Vagina (tissue), 2 donors: ENCODE measurements at regions not wholly inside any gene's neighbourhood (a gene's known extent, or its start where the extent isn't known, plus 50 kb on each side); places are given as distances from the start of the nearest gene placed in this dataset.
A peak's percentile ranks its signal among the peaks of the same experiment; 100 is the strongest.
"Not testable (repeated sequence)": the region's sequence is repeated elsewhere in the genome, so short reads cannot be mapped to it uniquely, and the experiment has no call there.

Source experiments
- DNase-seq, 2 donors: peaks; one replicate each; pipeline ENCODE4 v3.0.0-alpha.2; 2017; ENCODE audit errors: extremely low spot score in 2 of 2
- H3K27ac ChIP-seq: fragments of 200-600 bp; sonication (generic); one replicate; pipeline ENCODE4 v1.5.1; 2019
- H3K27me3 ChIP-seq: fragments of 200-600 bp; sonication (generic); one replicate; pipeline ENCODE4 v1.5.1; 2019
- H3K36me3 ChIP-seq, 2 donors: fragments of 200-600 bp; sonication (generic); one replicate each; pipeline ENCODE4 v1.5.1; 2017 to 2019
- H3K4me1 ChIP-seq: fragments of 200-600 bp; sonication (generic); one replicate; pipeline ENCODE4 v1.5.1; 2019
- H3K4me3 ChIP-seq, 2 donors: fragments of 200-600 bp; sonication (generic); 1 replicate in 1 of 2; 2 replicates in 1 of 2; pipeline ENCODE4 v1.5.1; 2016 to 2019
- H3K9me3 ChIP-seq: fragments of 200-600 bp; sonication (generic); one replicate; pipeline ENCODE4 v1.5.1; 2019
- POLR2A ChIP-seq, 2 donors: fragments of 450-650 bp; IDR thresholded peaks; one replicate each; pipeline ENCODE4 v1.6.1; 2017; ENCODE audit warnings: antibody characterized with exemption in 2 of 2, mild to moderate bottlenecking in 2 of 2, moderate library complexity in 2 of 2
- POLR2AphosphoS5 ChIP-seq, 2 donors: sonication (generic); formaldehyde crosslinking; IDR thresholded peaks; one replicate each; pipeline ENCODE4 v1.9.0; 2017; ENCODE audit warnings: antibody characterized with exemption in 2 of 2, mild to moderate bottlenecking in 2 of 2, low read depth in 1 of 2; ENCODE audit not compliant: insufficient read depth in 1 of 2
- intact Hi-C: fragments of 100-400 bp; cut with DNase I; formaldehyde crosslinking; loops from one replicate; pipeline ENCODE4 v1.15.1; 2023
- TF ChIP-seq, protein P1 (sequence below), 3 experiments: fragments of 450-650 bp in 2 of 3; fragments of 200-600 bp in 1 of 3; sonication (generic) in 1 of 3; IDR thresholded peaks; one replicate each; pipeline ENCODE4 v1.5.1; 2017 to 2019; ENCODE audit warnings: antibody characterized with exemption in 3 of 3, mild to moderate bottlenecking in 2 of 3, moderate library complexity in 2 of 3

DNA sequence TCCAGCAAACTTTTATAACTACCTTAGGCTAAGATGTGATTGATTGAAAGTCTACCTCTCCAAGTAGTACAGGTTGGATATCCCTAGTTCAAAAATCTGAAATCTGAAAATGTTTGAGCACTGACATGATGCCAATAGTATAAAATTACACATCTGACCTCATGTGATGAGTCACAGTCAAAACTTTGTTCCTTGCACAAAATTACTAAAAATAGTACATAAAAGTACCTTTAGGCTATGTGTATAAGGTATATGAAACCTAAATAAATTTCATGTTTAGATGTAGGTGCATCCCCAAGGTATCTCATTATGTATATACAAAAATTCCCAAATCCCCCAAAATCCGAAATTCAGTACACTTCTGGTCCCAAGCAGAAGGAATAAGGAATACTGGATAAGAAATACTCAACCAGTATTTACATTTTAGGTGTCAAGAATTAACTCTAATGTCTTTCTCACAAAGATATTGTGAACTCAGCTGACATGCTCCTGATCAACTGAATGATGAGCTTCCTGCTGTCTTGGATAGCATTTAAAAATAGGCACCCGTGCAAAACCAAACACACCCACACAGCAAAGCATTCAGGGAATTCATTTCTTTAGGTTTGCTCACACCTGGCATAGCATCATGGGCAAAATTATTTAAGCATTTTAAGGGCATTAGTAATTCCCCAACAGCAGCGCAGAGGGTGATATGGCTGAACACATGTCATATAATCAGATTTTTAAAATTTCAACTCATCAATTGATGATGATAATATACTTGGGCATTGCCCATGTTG, 497.4 kb upstream of the MEIS1 start:
- no peak overlapping the region for H3K4me3 ChIP-seq
- no peaks in the 10 kb centered on the region for H3K4me1 ChIP-seq
- H3K27me3 ChIP-seq: no peaks in the 10 kb centered on the region
- no peak overlapping the region for H3K27ac ChIP-seq
- intact Hi-C loops: no loop called here
- no peaks in the 10 kb centered on the region for H3K9me3 ChIP-seq
- no peak for DNase-seq
- no peaks in the 10 kb centered on the region for H3K36me3 ChIP-seq
- TF ChIP-seq POLR2A (IDR thresholded peaks at IDR 0.05): no peak
- no peak for TF ChIP-seq POLR2AphosphoS5 (IDR thresholded peaks at IDR 0.05; ENCODE audit: insufficient read depth in 1 of 2, low read depth in 1 of 2)
- TF ChIP-seq, protein P1, sequence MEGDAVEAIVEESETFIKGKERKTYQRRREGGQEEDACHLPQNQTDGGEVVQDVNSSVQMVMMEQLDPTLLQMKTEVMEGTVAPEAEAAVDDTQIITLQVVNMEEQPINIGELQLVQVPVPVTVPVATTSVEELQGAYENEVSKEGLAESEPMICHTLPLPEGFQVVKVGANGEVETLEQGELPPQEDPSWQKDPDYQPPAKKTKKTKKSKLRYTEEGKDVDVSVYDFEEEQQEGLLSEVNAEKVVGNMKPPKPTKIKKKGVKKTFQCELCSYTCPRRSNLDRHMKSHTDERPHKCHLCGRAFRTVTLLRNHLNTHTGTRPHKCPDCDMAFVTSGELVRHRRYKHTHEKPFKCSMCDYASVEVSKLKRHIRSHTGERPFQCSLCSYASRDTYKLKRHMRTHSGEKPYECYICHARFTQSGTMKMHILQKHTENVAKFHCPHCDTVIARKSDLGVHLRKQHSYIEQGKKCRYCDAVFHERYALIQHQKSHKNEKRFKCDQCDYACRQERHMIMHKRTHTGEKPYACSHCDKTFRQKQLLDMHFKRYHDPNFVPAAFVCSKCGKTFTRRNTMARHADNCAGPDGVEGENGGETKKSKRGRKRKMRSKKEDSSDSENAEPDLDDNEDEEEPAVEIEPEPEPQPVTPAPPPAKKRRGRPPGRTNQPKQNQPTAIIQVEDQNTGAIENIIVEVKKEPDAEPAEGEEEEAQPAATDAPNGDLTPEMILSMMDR (IDR thresholded peaks at IDR 0.05): no peak

DNA sequence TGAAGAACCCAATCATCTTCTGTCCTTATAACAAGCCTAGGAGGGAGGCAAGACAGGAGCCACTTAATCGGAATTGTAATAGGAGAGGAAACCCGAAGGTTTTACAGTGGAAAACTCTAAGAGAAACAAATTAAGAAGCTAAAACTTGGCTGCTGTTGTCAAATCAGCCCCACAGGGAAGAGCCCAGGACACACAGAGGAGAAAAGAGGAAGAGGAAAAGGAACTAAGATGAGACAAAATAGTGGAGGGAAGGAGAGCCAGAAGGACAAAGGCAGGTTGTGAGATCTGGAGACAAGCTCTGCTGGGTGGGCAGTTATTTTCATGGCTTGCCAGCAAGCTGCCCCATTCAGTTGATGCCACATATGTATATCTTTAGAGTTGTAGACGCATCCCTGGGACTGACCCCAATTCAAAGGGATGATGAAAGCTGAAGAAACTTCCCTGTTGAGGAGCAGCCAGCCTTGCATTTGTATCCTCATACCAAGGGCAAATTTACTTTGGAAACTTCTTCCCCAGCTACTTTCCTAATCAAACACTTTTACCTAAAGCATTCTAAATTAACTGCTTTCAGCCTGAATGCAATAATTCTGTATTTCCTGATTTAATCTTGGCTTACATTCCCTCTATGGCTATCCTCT, 499.8 kb upstream of the MEIS1 start:
- Histone ChIP-seq H3K36me3 (no peaks in the 10 kb centered on the region), H3K27me3 (no peaks in the 10 kb centered on the region), H3K4me3 (no peak overlapping the region), H3K27ac (no peak overlapping the region), H3K4me1 (no peaks in the 10 kb centered on the region), H3K9me3 (no peaks in the 10 kb centered on the region)
- intact Hi-C loops: no loop called here
- TF ChIP-seq POLR2A (IDR thresholded peaks at IDR 0.05): no peak
- no peak for TF ChIP-seq POLR2AphosphoS5 (IDR thresholded peaks at IDR 0.05; ENCODE audit: insufficient read depth in 1 of 2, low read depth in 1 of 2)
- TF ChIP-seq, protein P1 (IDR thresholded peaks at IDR 0.05): no peak
- no peak for DNase-seq

DNA sequence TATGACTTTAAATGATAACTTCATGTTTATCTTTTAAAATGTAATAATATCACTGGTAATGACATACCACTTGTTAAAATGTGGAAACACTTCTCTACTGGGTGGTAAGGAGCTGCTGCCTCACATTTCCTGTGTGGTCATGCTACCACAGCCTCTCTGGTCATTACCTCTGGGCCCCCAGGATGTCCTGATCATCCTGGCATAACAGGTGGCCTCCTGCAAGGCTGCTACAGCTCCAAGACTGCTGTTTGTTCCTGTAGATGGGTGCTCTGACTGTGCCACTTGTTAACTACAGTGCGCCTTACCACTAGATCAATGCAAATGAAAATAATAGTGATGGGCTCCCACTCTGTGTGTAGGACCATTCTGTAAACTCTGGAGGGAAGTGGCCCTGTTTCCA, 500.2 kb upstream of the SPRED2 start:
- H3K27me3 ChIP-seq: no peaks in the 10 kb centered on the region
- no peaks in the 10 kb centered on the region for H3K9me3 ChIP-seq
- no peaks in the 10 kb centered on the region for H3K36me3 ChIP-seq
- no peak overlapping the region for H3K27ac ChIP-seq
- H3K4me1 ChIP-seq: no peaks in the 10 kb centered on the region
- DNase-seq: no peak
- H3K4me3 ChIP-seq: no peak overlapping the region
- TF ChIP-seq POLR2AphosphoS5 (IDR thresholded peaks at IDR 0.05; ENCODE audit: insufficient read depth in 1 of 2, low read depth in 1 of 2): no peak
- TF ChIP-seq POLR2A (IDR thresholded peaks at IDR 0.05): no peak
- TF ChIP-seq, protein P1 (IDR thresholded peaks at IDR 0.05): no peak
- intact Hi-C loops: no loop called here

DNA sequence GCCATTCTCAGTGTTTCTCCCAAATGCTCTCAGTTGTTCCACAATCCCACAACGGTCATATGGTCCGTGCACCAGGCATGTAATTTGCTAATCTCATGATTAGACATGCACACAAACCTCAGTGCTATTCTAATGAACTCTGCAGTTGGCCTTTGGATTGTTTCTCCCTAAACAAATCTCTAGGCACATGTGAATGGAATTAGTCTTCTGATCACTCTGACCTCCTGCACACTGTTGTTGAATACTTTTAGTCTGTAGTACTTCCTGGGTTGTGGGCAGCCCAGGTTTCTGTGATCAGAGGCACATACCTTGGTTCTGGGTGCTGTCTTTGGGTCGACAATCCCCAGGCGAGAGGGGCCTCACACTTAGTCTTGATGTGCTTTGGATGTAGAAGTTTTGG, 498.7 kb upstream of the SPRED2 start:
- Histone ChIP-seq H3K4me1 (no peaks in the 10 kb centered on the region), H3K4me3 (no peak overlapping the region), H3K36me3 (no peaks in the 10 kb centered on the region), H3K9me3 (no peaks in the 10 kb centered on the region), H3K27ac (no peak overlapping the region), H3K27me3 (no peaks in the 10 kb centered on the region)
- intact Hi-C loops: no loop called here
- no peak for DNase-seq
- no peak for TF ChIP-seq POLR2AphosphoS5 (IDR thresholded peaks at IDR 0.05; ENCODE audit: insufficient read depth in 1 of 2, low read depth in 1 of 2)
- no peak for TF ChIP-seq POLR2A (IDR thresholded peaks at IDR 0.05)
- TF ChIP-seq, protein P1 (IDR thresholded peaks at IDR 0.05): no peak

DNA sequence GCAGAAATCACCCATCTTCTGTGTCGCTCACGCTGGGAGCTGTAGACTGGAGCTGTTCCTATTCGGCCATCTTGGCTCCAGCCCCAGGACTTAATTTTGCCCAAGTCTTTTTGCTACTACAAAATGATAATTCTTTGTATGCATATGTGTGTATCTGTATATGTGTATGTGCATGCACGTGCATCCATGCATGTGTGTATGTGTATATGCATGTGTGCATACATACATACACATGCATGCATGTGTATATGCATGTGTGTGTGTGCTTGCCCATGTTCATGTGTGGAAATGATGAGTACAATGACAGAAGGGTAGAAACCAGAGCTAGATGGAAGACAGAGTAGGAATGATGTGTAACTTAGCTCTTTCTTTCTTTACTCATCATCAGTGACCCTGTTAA, 497.9 kb upstream of the SPRED2 start:
- Histone ChIP-seq H3K36me3 (no peaks in the 10 kb centered on the region), H3K4me3 (no peak overlapping the region), H3K27ac (no peak overlapping the region), H3K27me3 (no peaks in the 10 kb centered on the region), H3K9me3 (no peaks in the 10 kb centered on the region), H3K4me1 (no peaks in the 10 kb centered on the region)
- DNase-seq: peak in 1 of 2 donors; percentile 13
- intact Hi-C loops: no loop called here
- TF ChIP-seq POLR2A (IDR thresholded peaks at IDR 0.05): no peak
- TF ChIP-seq, protein P1 (IDR thresholded peaks at IDR 0.05): no peak
- no peak for TF ChIP-seq POLR2AphosphoS5 (IDR thresholded peaks at IDR 0.05; ENCODE audit: insufficient read depth in 1 of 2, low read depth in 1 of 2)

DNA sequence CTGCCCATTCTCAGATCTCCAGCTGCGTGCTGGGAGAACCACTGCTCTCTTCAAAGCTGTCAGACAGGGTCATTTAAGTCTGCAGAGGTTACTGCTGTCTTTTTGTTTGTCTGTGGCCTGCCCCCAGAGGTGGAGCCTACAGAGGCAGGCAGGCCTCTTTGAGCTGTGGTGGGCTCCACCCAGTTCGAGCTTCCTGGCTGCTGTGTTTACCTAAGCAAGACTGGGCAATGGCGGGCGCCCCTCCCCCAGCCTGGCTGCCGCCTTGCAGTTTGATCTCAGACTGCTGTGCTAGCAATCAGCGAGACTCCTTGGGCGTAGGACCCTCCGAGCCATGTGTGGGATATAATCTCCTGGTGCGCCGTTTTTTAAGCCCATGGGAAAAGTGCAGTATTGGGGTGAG, 497.3 kb upstream of the SPRED2 start:
- DNase-seq, intact Hi-C loops, H3K9me3 ChIP-seq, H3K4me3 ChIP-seq, H3K4me1 ChIP-seq, H3K36me3 ChIP-seq, H3K27me3 ChIP-seq, H3K27ac ChIP-seq: not testable (repeated sequence)
